K562 (cell line): ENCODE measurements at regions not wholly inside any gene's neighbourhood (a gene's known extent, or its start where the extent isn't known, plus 50 kb on each side); places are given as distances from the start of the nearest gene placed in this dataset.

Experiments
- BCOR ChIP-seq: fragments of 450-650 bp; IDR thresholded peaks from 2 replicates; pipeline ENCODE4 v1.6.1; 2016
- C11orf30 ChIP-seq: fragments of 450-650 bp; IDR thresholded peaks from 2 replicates; pipeline ENCODE4 v1.6.1; 2016; ENCODE audit warnings: low read depth, mild to moderate bottlenecking
- HLTF ChIP-seq: fragments of 450-650 bp; IDR thresholded peaks from 2 replicates; pipeline ENCODE4 v1.6.1; 2016
- KDM4B ChIP-seq, 2 experiments: fragments of 450-650 bp in 1 of 2; sonication (generic) in 1 of 2; IDR thresholded peaks; 2 replicates each; pipeline ENCODE4 v1.6.1; 2016 to 2017; ENCODE audit warnings: borderline replicate concordance in 2 of 2, antibody characterized with exemption in 1 of 2, low read depth in 1 of 2, mild to moderate bottlenecking in 1 of 2
- NFIX ChIP-seq: fragments of 250-450 bp; sonication (Bioruptor Pico); IDR thresholded peaks from 2 replicates; pipeline ENCODE4 v1.4.0; 2020; ENCODE audit warnings: low read depth, mild to moderate bottlenecking, moderate library complexity
- POLR2H ChIP-seq: IDR thresholded peaks from 2 replicates; pipeline ENCODE4 v1.6.1; 2016; ENCODE audit warnings: missing genetic modification characterization, low read depth, mild to moderate bottlenecking, control low read depth, missing compliant biosample characterization, moderate library complexity
- PRPF4 ChIP-seq: fragments of 200-400 bp; formaldehyde crosslinking; IDR thresholded peaks from one replicate; pipeline ENCODE4 v1.6.1; 2017; ENCODE audit warnings: low read length, low read depth, mild to moderate bottlenecking; ENCODE audit not compliant: insufficient read depth, poor library complexity, severe bottlenecking
- RBM22 ChIP-seq: fragments of 200-400 bp; formaldehyde crosslinking; IDR thresholded peaks from 2 replicates; pipeline ENCODE4 v1.6.1; 2018; ENCODE audit warnings: low read length, low read depth; ENCODE audit not compliant: poor library complexity, severe bottlenecking
- RUNX1 ChIP-seq: sonication (generic); IDR thresholded peaks from 2 replicates; pipeline ENCODE4 v1.6.1; 2016; ENCODE audit warnings: antibody characterized with exemption, low read depth
- STAT5B ChIP-seq: fragments of 250-450 bp; sonication (Bioruptor Pico); IDR thresholded peaks from 2 replicates; pipeline ENCODE4 v1.8.0; 2021; ENCODE audit warnings: mild to moderate bottlenecking, inconsistent platforms
- ZFP30 ChIP-seq: fragments of 250-450 bp; sonication (Bioruptor Pico); IDR thresholded peaks from 2 replicates; pipeline ENCODE4 v1.8.0; 2022; ENCODE audit warnings: moderate library complexity, mild to moderate bottlenecking, inconsistent platforms, borderline replicate concordance
- ZKSCAN8 ChIP-seq: fragments of 200-800 bp; sonication (Bioruptor generic); IDR thresholded peaks from 2 replicates; pipeline ENCODE4 v1.6.1; 2016; ENCODE audit warnings: missing genetic modification characterization, missing compliant biosample characterization
- TF ChIP-seq, protein P1 (sequence below): fragments of 250-450 bp; sonication (Bioruptor Pico); IDR thresholded peaks from 2 replicates; pipeline ENCODE4 v1.5.0; 2022; ENCODE audit warnings: mild to moderate bottlenecking
- TF ChIP-seq, protein P2 (sequence below), 2 experiments: fragments of 450-650 bp; formaldehyde crosslinking in 1 of 2; IDR thresholded peaks; 2 replicates each; pipeline versions ENCODE4 v1.4.0 to v1.6.1; 2014 to 2020; ENCODE audit warnings: mild to moderate bottlenecking in 2 of 2, borderline replicate concordance in 1 of 2, low read depth in 1 of 2
- TF ChIP-seq, protein P3 (sequence below): sonication (generic); formaldehyde crosslinking; IDR thresholded peaks from 2 replicates; pipeline ENCODE4 v1.4.0; 2020; ENCODE audit warnings: mild to moderate bottlenecking, missing genetic modification reagents

DNA sequence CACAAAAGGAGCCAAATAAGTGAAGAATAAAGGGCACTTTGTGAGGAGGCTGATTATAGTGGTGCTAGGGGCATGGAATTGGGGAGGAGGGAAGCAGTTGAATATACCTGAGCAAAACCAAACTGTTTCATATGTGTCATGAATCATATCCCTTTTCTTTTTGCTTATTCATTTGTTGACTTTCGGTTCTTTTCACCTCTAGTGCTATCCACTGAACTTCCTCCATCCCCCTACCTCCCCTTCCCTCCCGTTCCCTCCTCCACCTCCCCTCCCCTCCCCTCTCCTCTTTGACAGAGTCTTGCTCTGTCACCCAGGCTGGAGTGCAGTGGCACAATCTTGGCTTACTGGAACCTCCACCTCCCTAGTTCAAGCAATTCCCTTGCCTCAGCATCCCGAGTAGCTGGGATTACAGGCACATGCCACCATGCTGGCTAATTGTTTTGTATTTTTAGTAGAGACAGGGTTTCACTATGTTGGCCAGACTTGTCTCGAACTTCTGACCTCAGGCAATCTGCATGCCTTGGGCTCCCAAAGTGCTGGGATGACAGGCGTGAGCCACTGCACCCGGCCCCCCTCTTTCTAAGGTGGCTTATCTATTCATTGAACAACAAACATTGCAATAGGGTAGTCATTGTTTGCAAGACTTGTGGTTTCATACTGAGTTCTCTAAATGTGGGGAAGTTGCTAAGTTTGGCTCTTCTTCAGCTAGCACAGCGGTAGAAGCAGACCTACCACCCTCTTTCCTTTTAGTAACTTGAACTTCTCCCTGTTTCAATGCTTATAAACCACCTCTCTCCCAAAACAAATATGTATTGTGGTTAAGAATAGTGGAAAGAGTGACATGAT lies 150.4 kb upstream of the PRPS1L1 start (continued):
- TF ChIP-seq, protein P1, sequence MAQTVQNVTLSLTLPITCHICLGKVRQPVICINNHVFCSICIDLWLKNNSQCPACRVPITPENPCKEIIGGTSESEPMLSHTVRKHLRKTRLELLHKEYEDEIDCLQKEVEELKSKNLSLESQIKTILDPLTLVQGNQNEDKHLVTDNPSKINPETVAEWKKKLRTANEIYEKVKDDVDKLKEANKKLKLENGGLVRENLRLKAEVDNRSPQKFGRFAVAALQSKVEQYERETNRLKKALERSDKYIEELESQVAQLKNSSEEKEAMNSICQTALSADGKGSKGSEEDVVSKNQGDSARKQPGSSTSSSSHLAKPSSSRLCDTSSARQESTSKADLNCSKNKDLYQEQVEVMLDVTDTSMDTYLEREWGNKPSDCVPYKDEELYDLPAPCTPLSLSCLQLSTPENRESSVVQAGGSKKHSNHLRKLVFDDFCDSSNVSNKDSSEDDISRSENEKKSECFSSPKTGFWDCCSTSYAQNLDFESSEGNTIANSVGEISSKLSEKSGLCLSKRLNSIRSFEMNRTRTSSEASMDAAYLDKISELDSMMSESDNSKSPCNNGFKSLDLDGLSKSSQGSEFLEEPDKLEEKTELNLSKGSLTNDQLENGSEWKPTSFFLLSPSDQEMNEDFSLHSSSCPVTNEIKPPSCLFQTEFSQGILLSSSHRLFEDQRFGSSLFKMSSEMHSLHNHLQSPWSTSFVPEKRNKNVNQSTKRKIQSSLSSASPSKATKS (CRISPR knock-in tag), result no peak
- TF ChIP-seq PRPF4, result no peak
- no peak for TF ChIP-seq RUNX1
- TF ChIP-seq HLTF, result no peak
- 0 out of 2 replicates have a peak, but pooled peaks have one; percentile 18 for TF ChIP-seq ZKSCAN8 (CRISPR knock-in tag)
- peak; percentile 69 for TF ChIP-seq C11orf30
- peak; percentile 74; the same call in 1 of the 2 replicates for TF ChIP-seq BCOR
- TF ChIP-seq ZFP30 (CRISPR knock-in tag), result no peak
- TF ChIP-seq, protein P2, sequence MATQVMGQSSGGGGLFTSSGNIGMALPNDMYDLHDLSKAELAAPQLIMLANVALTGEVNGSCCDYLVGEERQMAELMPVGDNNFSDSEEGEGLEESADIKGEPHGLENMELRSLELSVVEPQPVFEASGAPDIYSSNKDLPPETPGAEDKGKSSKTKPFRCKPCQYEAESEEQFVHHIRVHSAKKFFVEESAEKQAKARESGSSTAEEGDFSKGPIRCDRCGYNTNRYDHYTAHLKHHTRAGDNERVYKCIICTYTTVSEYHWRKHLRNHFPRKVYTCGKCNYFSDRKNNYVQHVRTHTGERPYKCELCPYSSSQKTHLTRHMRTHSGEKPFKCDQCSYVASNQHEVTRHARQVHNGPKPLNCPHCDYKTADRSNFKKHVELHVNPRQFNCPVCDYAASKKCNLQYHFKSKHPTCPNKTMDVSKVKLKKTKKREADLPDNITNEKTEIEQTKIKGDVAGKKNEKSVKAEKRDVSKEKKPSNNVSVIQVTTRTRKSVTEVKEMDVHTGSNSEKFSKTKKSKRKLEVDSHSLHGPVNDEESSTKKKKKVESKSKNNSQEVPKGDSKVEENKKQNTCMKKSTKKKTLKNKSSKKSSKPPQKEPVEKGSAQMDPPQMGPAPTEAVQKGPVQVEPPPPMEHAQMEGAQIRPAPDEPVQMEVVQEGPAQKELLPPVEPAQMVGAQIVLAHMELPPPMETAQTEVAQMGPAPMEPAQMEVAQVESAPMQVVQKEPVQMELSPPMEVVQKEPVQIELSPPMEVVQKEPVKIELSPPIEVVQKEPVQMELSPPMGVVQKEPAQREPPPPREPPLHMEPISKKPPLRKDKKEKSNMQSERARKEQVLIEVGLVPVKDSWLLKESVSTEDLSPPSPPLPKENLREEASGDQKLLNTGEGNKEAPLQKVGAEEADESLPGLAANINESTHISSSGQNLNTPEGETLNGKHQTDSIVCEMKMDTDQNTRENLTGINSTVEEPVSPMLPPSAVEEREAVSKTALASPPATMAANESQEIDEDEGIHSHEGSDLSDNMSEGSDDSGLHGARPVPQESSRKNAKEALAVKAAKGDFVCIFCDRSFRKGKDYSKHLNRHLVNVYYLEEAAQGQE (IDR thresholded peaks at IDR 0.05; ENCODE audit: borderline replicate concordance), result no peak; the same call in 1 of the 2 replicates
- TF ChIP-seq, protein P2 (CRISPR knock-in tag; IDR thresholded peaks at IDR 0.05; ENCODE audit: low read depth), result no peak
- TF ChIP-seq, protein P3, sequence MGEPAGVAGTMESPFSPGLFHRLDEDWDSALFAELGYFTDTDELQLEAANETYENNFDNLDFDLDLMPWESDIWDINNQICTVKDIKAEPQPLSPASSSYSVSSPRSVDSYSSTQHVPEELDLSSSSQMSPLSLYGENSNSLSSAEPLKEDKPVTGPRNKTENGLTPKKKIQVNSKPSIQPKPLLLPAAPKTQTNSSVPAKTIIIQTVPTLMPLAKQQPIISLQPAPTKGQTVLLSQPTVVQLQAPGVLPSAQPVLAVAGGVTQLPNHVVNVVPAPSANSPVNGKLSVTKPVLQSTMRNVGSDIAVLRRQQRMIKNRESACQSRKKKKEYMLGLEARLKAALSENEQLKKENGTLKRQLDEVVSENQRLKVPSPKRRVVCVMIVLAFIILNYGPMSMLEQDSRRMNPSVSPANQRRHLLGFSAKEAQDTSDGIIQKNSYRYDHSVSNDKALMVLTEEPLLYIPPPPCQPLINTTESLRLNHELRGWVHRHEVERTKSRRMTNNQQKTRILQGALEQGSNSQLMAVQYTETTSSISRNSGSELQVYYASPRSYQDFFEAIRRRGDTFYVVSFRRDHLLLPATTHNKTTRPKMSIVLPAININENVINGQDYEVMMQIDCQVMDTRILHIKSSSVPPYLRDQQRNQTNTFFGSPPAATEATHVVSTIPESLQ (CRISPR knock-in tag), result no peak
- TF ChIP-seq NFIX (CRISPR knock-in tag), result no peak
- no peak for TF ChIP-seq RBM22
- no peak for TF ChIP-seq KDM4B (IDR thresholded peaks at IDR 0.05; ENCODE audit: borderline replicate concordance in 2 of 2, low read depth in 1 of 2)
- no peak for TF ChIP-seq STAT5B
- peak; percentile 80 for TF ChIP-seq POLR2H (tag)
